Smooth muscle cell (in vitro differentiated cells): ENCODE measurements at regions not wholly inside any gene's neighbourhood (a gene's known extent, or its start where the extent isn't known, plus 50 kb on each side); places are given as distances from the start of the nearest gene placed in this dataset.

Experiments used
- DNase-seq: peaks from one replicate; lab custom pipeline; 2025; ENCODE audit not compliant: unreplicated experiment; lab: John Stamatoyannopoulos, UW
- H2AFZ ChIP-seq: fragments of 200-600 bp; sonication (generic); 2 replicates; pipeline ENCODE4 v1.6.0; 2016; ENCODE audit warnings: antibody characterized with exemption, low read depth, mild to moderate bottlenecking
- H3F3A ChIP-seq: fragments of 200-600 bp; sonication (generic); 2 replicates; pipeline ENCODE4 v1.6.0; 2017; ENCODE audit warnings: antibody characterized with exemption, low read depth
- H3K27ac ChIP-seq: fragments of 200-600 bp; sonication (generic); 2 replicates; pipeline ENCODE4 v1.5.1; 2016; ENCODE audit warnings: low read depth, mild to moderate bottlenecking
- H3K27me3 ChIP-seq: fragments of 200-600 bp; sonication (generic); 2 replicates; pipeline ENCODE4 v1.6.1; 2016; ENCODE audit warnings: low read depth, mild to moderate bottlenecking
- H3K36me3 ChIP-seq: fragments of 200-600 bp; sonication (generic); 2 replicates; pipeline ENCODE4 v1.5.1; 2016; ENCODE audit warnings: low read depth
- H3K4me1 ChIP-seq: fragments of 200-600 bp; sonication (generic); 2 replicates; pipeline ENCODE4 v1.5.1; 2016; ENCODE audit warnings: low read depth
- H3K4me2 ChIP-seq: fragments of 200-600 bp; sonication (generic); 2 replicates; pipeline ENCODE4 v1.6.0; 2016; ENCODE audit warnings: mild to moderate bottlenecking
- H3K4me3 ChIP-seq: fragments of 200-600 bp; sonication (generic); 2 replicates; pipeline ENCODE4 v1.5.1; 2016; ENCODE audit warnings: mild to moderate bottlenecking
- H3K79me2 ChIP-seq: fragments of 200-600 bp; sonication (generic); 2 replicates; pipeline ENCODE4 v1.6.0; 2016; ENCODE audit warnings: low read depth, mild to moderate bottlenecking
- H3K9ac ChIP-seq: fragments of 200-600 bp; sonication (generic); 2 replicates; pipeline ENCODE4 v1.6.0; 2016; ENCODE audit warnings: low read depth
- H3K9me3 ChIP-seq: fragments of 200-600 bp; sonication (generic); replicated peaks from 2 replicates; pipeline ENCODE4 v1.5.1; 2016; ENCODE audit warnings: low read depth
- H4K20me1 ChIP-seq: fragments of 200-600 bp; sonication (generic); 2 replicates; pipeline ENCODE4 v1.6.0; 2016; ENCODE audit warnings: low read depth
- WGBS: methylation state at CpG from one replicate; pipeline ENCODE4 v1.1.7; 2016; ENCODE audit warnings: low lambda C conversion rate; 5-methylcytosine and 5-hydroxymethylcytosine counted together
- TF ChIP-seq, protein P1 (sequence below): fragments of 200-600 bp; sonication (generic); IDR thresholded peaks from 2 replicates; pipeline ENCODE4 v1.5.1; 2017; ENCODE audit warnings: borderline replicate concordance, mild to moderate bottlenecking, antibody characterized with exemption; ENCODE audit not compliant: insufficient read depth, poor library complexity, severe bottlenecking

DNA sequence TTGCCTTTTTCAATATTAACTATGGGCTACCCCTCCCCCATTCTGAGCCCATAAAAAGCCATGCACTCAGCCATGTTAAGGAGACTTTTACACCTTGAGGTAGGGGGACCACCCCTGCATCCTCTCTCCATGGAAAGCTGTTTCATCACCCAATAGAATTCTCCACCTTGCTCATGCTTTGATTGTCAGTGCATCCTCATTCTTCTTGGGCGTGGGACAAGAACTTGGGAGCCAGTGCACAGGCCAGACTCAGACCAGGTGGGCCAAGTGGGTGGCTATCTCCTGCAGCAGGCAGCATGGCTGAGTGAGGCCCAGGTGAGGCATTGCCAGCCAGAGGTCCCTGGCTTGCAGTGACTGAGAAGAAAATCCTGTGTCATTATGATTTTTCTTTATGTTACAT, 357.4 kb upstream of the CDIN1 start:
- Histone ChIP-seq H4K20me1 (no peaks in the 10 kb centered on the region), H3K79me2 (no peaks in the 10 kb centered on the region), H3K27me3 (no peaks in the 10 kb centered on the region), H2AFZ (no peak overlapping the region), H3K9ac (no peak overlapping the region), H3K9me3 (peaks cover 7% of the 10 kb centered on the region), H3K4me2 (no peak overlapping the region), H3K36me3 (no peaks in the 10 kb centered on the region), H3K4me3 (no peak overlapping the region), H3F3A (no peaks in the 10 kb centered on the region), H3K4me1 (no peaks in the 10 kb centered on the region), H3K27ac (no peak overlapping the region)
- 89% methylated on average over 1 of the region's 1 CpG for WGBS
- no peak for DNase-seq
- TF ChIP-seq, protein P1, sequence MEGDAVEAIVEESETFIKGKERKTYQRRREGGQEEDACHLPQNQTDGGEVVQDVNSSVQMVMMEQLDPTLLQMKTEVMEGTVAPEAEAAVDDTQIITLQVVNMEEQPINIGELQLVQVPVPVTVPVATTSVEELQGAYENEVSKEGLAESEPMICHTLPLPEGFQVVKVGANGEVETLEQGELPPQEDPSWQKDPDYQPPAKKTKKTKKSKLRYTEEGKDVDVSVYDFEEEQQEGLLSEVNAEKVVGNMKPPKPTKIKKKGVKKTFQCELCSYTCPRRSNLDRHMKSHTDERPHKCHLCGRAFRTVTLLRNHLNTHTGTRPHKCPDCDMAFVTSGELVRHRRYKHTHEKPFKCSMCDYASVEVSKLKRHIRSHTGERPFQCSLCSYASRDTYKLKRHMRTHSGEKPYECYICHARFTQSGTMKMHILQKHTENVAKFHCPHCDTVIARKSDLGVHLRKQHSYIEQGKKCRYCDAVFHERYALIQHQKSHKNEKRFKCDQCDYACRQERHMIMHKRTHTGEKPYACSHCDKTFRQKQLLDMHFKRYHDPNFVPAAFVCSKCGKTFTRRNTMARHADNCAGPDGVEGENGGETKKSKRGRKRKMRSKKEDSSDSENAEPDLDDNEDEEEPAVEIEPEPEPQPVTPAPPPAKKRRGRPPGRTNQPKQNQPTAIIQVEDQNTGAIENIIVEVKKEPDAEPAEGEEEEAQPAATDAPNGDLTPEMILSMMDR = no peak

DNA sequence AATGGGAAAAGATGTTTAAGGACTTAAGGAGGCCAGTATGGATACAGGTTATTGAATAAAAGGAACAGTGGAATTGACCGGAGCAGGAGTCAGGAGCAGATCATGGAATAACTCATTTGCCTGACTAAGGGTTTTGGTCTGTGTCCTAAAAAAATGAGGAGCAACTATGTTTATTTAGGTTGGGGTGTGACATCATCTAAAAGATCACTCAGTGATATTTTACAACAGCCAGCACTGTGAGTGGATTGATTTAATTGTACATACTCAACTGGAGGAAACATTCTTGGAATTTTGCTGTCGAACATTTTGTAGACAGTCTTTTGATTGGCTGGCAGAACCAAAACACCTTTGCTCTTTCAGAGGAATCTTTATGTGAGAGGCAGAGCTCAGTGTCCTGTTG, 348.6 kb upstream of the CDIN1 start:
- Histone ChIP-seq H3K27me3 (no peaks in the 10 kb centered on the region), H3K4me2 (no peak overlapping the region), H3K4me3 (no peak overlapping the region), H3K36me3 (no peaks in the 10 kb centered on the region), H3K9me3 (peaks cover 5% of the 10 kb centered on the region), H3K27ac (no peak overlapping the region), H3K79me2 (no peaks in the 10 kb centered on the region), H4K20me1 (no peaks in the 10 kb centered on the region), H3K9ac (no peak overlapping the region), H2AFZ (peak overlapping the region; percentile 23), H3K4me1 (no peaks in the 10 kb centered on the region), H3F3A (no peaks in the 10 kb centered on the region)
- no peak for DNase-seq
- TF ChIP-seq, protein P1 = no peak
- 72% methylated on average over 2 of the region's 2 CpGs for WGBS

DNA sequence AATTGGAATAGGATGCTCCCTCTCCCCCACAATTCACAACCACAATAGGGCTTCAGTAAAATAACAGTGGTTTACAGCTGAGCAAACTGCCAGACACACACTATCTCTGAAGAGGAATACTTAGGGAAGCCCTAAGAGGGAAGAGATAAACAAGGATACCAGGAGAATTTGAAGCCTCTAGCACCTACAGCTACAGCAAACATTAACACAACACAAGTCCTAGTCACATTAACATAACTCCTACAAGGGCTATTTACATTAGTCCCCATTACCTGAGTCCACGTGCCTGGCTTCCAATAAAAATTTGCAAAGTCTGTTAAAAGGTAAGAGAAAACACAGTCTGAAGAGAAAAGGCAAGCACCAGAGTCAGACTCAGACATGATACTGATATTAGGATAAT, 346.9 kb upstream of the CDIN1 start:
- 19% methylated on average over 1 of the region's 1 CpG for WGBS
- Histone ChIP-seq H3K27me3 (no peaks in the 10 kb centered on the region), H3F3A (no peaks in the 10 kb centered on the region), H4K20me1 (no peaks in the 10 kb centered on the region), H3K4me1 (no peaks in the 10 kb centered on the region), H3K4me2 (no peak overlapping the region), H3K9ac (no peak overlapping the region), H3K79me2 (no peaks in the 10 kb centered on the region), H3K36me3 (no peaks in the 10 kb centered on the region), H2AFZ (no peak overlapping the region), H3K4me3 (no peak overlapping the region), H3K27ac (no peak overlapping the region), H3K9me3 (no peaks in the 10 kb centered on the region)
- TF ChIP-seq, protein P1 = no peak
- DNase-seq = no peak

DNA sequence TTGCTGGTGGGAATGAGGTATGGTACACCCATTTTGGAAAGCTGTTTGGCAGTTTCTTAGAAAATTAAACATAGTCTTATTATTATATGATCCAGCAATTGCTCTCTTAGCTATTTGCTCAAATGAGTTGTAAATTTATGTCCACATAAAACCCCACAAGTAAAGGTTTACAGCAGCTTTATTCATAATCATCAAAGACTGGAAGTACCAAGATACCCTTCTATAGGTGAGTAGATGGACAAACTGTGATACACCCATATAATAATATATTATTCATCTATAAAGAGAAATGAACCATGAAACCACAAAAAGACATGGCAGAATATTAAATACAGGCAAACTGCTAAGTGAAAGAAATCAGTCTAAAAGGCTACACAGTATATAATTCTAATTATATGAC, 344.7 kb upstream of the CDIN1 start:
- no peaks in the 10 kb centered on the region for H3K27me3 ChIP-seq
- no peaks in the 10 kb centered on the region for H3K36me3 ChIP-seq
- DNase-seq = no peak
- TF ChIP-seq, protein P1 = no peak
- H2AFZ ChIP-seq = no peak overlapping the region
- no peaks in the 10 kb centered on the region for H3F3A ChIP-seq
- no peak overlapping the region for H3K4me2 ChIP-seq
- H3K4me1 ChIP-seq = no peaks in the 10 kb centered on the region
- no peaks in the 10 kb centered on the region for H3K9me3 ChIP-seq
- no peak overlapping the region for H3K9ac ChIP-seq
- H3K79me2 ChIP-seq = no peaks in the 10 kb centered on the region
- H3K27ac ChIP-seq = no peak overlapping the region
- no peak overlapping the region for H3K4me3 ChIP-seq
- no peaks in the 10 kb centered on the region for H4K20me1 ChIP-seq
